ENCODE measurements at regions not wholly inside any gene's neighbourhood (a gene's known extent, or its start where the extent isn't known, plus 50 kb on each side); places are given as distances from the start of the nearest gene placed in this dataset.

DNA sequence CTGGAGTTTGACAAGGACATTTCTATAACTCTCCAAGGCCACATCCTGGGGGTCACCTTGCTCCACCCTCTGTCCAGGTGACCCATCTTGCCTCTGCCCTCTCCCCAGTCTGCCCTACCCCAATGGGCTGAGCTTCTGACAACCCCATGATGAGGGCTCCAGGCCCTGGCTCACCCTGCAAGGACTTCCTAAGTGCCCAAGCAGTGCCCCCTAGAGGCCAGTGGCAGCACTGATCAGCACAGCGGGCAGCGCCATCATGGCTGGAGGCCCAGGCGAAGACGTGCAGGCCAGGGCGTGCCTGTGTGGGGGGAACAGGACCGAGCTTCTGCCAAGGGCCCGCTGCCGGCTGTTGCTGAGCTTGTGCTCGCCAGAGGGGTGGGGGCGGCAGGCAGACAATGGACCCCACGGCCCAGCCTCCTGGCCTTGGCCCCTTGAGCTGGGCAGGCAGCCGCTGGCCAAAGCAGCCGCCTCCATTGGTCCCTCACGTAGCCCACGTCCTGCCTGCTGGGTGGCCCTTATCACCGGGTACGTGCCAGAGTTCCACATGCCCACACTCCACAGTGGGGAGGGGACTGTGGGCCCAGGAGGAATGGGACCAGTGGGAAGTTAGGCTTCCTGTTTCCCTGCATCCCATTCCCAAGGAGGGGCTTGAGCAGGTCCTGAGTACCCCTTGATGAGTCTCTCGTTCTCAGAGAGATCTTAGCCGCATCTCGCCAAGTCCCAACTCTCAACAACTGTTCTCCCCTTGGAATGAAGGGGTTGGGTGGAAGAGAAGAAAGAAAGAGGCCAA is 64.3 kb downstream of the MRPL14 start (continued):
- TF ChIP-seq, protein P1, sequence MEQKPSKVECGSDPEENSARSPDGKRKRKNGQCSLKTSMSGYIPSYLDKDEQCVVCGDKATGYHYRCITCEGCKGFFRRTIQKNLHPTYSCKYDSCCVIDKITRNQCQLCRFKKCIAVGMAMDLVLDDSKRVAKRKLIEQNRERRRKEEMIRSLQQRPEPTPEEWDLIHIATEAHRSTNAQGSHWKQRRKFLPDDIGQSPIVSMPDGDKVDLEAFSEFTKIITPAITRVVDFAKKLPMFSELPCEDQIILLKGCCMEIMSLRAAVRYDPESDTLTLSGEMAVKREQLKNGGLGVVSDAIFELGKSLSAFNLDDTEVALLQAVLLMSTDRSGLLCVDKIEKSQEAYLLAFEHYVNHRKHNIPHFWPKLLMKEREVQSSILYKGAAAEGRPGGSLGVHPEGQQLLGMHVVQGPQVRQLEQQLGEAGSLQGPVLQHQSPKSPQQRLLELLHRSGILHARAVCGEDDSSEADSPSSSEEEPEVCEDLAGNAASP (IDR thresholded peaks at IDR 0.05), result no peak
- TF ChIP-seq MBD2 (IDR thresholded peaks at IDR 0.05; ENCODE audit: borderline replicate concordance, low read depth) (no peak), POLR2AphosphoS2 (IDR thresholded peaks at IDR 0.05; ENCODE audit: low read length) (no peak), ZKSCAN1 (IDR thresholded peaks at IDR 0.05; ENCODE audit: low read depth, low read length) (peak; percentile 53; the same call in 1 of the 2 replicates), FOXM1 (IDR thresholded peaks at IDR 0.05; ENCODE audit: low read depth) (no peak), FOXM1 (CRISPR knock-in tag; IDR thresholded peaks at IDR 0.05; ENCODE audit: low read depth) (no peak), NCOR1 (IDR thresholded peaks at IDR 0.05) (peak; percentile 27; the same call in 1 of the 2 replicates), NR2C1 (IDR thresholded peaks at IDR 0.05) (no peak), NR2C1 (tag; IDR thresholded peaks at IDR 0.05) (peak; percentile 28; the same call in 1 of the 2 replicates), PML (IDR thresholded peaks at IDR 0.05; ENCODE audit: low read length) (no peak), ELF2 (CRISPR knock-in tag; IDR thresholded peaks at IDR 0.05) (peak; percentile 81), BRD4 (IDR thresholded peaks at IDR 0.05) (peak; percentile 67; the same call in 1 of the 2 replicates), FOSL1 (tag; conservative IDR thresholded peaks at IDR 0.05) (0 out of 2 replicates have a peak, but pooled peaks have one; percentile 26), RCOR1 (IDR thresholded peaks at IDR 0.05; ENCODE audit: borderline replicate concordance in 1 of 2, low read depth in 2 of 2, low read length in 2 of 2) (peak in 1 of 2 experiments; percentile 40; a peak in 2 of 4 replicates), CBX1 (IDR thresholded peaks at IDR 0.05; ENCODE audit: low read depth) (0 out of 2 replicates have a peak, but pooled peaks have one; percentile 75), PHB (CRISPR knock-in tag; IDR thresholded peaks at IDR 0.05) (peak; percentile 93; the same call in 1 of the 2 replicates), CCAR2 (IDR thresholded peaks at IDR 0.05; ENCODE audit: low read depth, low read length) (no peak), PTTG1 (tag; IDR thresholded peaks at IDR 0.05; ENCODE audit: low read depth) (no peak)
- TF ChIP-seq, protein P2, sequence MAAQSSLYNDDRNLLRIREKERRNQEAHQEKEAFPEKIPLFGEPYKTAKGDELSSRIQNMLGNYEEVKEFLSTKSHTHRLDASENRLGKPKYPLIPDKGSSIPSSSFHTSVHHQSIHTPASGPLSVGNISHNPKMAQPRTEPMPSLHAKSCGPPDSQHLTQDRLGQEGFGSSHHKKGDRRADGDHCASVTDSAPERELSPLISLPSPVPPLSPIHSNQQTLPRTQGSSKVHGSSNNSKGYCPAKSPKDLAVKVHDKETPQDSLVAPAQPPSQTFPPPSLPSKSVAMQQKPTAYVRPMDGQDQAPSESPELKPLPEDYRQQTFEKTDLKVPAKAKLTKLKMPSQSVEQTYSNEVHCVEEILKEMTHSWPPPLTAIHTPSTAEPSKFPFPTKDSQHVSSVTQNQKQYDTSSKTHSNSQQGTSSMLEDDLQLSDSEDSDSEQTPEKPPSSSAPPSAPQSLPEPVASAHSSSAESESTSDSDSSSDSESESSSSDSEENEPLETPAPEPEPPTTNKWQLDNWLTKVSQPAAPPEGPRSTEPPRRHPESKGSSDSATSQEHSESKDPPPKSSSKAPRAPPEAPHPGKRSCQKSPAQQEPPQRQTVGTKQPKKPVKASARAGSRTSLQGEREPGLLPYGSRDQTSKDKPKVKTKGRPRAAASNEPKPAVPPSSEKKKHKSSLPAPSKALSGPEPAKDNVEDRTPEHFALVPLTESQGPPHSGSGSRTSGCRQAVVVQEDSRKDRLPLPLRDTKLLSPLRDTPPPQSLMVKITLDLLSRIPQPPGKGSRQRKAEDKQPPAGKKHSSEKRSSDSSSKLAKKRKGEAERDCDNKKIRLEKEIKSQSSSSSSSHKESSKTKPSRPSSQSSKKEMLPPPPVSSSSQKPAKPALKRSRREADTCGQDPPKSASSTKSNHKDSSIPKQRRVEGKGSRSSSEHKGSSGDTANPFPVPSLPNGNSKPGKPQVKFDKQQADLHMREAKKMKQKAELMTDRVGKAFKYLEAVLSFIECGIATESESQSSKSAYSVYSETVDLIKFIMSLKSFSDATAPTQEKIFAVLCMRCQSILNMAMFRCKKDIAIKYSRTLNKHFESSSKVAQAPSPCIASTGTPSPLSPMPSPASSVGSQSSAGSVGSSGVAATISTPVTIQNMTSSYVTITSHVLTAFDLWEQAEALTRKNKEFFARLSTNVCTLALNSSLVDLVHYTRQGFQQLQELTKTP (IDR thresholded peaks at IDR 0.05; ENCODE audit: low read depth in 1 of 2, partially characterized antibody in 2 of 2), result no peak

Data from K562 (cell line).